ENCODE measurements at regions not wholly inside any gene's neighbourhood (a gene's known extent, or its start where the extent isn't known, plus 50 kb on each side); places are given as distances from the start of the nearest gene placed in this dataset.

- TF ChIP-seq CTCF (conservative IDR thresholded peaks at IDR 0.05; ENCODE audit: low read length) (no peak), EZH2phosphoT487 (IDR thresholded peaks at IDR 0.05; ENCODE audit: borderline replicate concordance) (no peak)
These were observed 345.7 kb downstream of the DRD1 start for GRCh38 chr5:175098301-175098700.
